Endothelial cell of umbilical vein (primary cell): ENCODE measurements at regions not wholly inside any gene's neighbourhood (a gene's known extent, or its start where the extent isn't known, plus 50 kb on each side); places are given as distances from the start of the nearest gene placed in this dataset.

Experiments
- BruUV-seq: library from RNA; stranded (reverse); fragments of 400-500 nt; replicated peaks from 2 replicates; lab custom pipeline; 2021; lab: Mats Ljungman, UMichigan
- CTCF ChIA-PET: fragments of 300-600, 350-600 bp; sonication (Branson Sonifier 250); formaldehyde crosslinking; loops from one replicate; lab custom pipeline; 2021; ENCODE audit warnings: antibody characterized with exemption, inconsistent platforms; lab: Charles Lee
- POLR2A ChIA-PET: fragments of 300-600, 350-600 bp; sonication (Branson Sonifier 250); formaldehyde crosslinking; loops from one replicate; lab custom pipeline; 2021; ENCODE audit warnings: antibody characterized with exemption, inconsistent platforms; lab: Charles Lee
- DNase-seq: peaks from one replicate; pipeline ENCODE4 v3.0.0-alpha.2; 2011; ENCODE audit warnings: low read depth, low spot score
- FAIRE-seq: peaks from 2 replicates; lab custom pipeline; 2011; peaks lifted over from hg19 to GRCh38; lab: Jason Lieb, UNC
- H2AFZ ChIP-seq: 2 replicates; pipeline ENCODE4 v1.6.0; 2012; ENCODE audit warnings: low read depth, low read length, control low read depth, inconsistent platforms
- H3K27ac ChIP-seq: 2 replicates; pipeline ENCODE4 v1.5.1; 2011; ENCODE audit warnings: low read depth, mild to moderate bottlenecking, control low read depth, low read length, moderate library complexity; ENCODE audit not compliant: insufficient read depth
- H3K27me3 ChIP-seq, 2 experiments: 2 replicates each; pipeline versions ENCODE4 v1.6.0 to v1.6.1; 2011; ENCODE audit warnings: low read length in 2 of 2, mixed read lengths in 1 of 2; ENCODE audit not compliant: control insufficient read depth in 2 of 2, insufficient read depth in 2 of 2
- H3K36me3 ChIP-seq, 2 experiments: 2 replicates in 1 of 2; 3 replicates in 1 of 2; pipeline ENCODE4 v1.5.1; 2011; ENCODE audit warnings: low read length in 2 of 2, mild to moderate bottlenecking in 1 of 2, moderate library complexity in 1 of 2; ENCODE audit not compliant: control insufficient read depth in 2 of 2, insufficient read depth in 2 of 2; ENCODE audit errors: extremely low read depth in 1 of 2
- H3K4me1 ChIP-seq: 3 replicates; pipeline ENCODE4 v1.5.1; 2011; ENCODE audit warnings: mild to moderate bottlenecking, low read length; ENCODE audit not compliant: control insufficient read depth, insufficient read depth; ENCODE audit errors: extremely low read depth
- H3K4me2 ChIP-seq: 2 replicates; pipeline ENCODE4 v1.6.1; 2011; ENCODE audit warnings: low read length, control low read depth, mixed read lengths; ENCODE audit not compliant: insufficient read depth
- H3K4me3 ChIP-seq, 3 experiments: fragments of 200-600 bp in 1 of 3; sonication (generic), shearing (Covaris generic) in 1 of 3; replicated peaks in 1 of 3; 2 replicates each; pipeline ENCODE4 v1.5.1; 2011 to 2016; ENCODE audit warnings: control low read depth in 3 of 3, low read length in 3 of 3, mild to moderate bottlenecking in 2 of 3, inconsistent platforms in 1 of 3, low read depth in 1 of 3, moderate library complexity in 1 of 3; ENCODE audit not compliant: insufficient read depth in 1 of 3
- H3K79me2 ChIP-seq: 2 replicates; pipeline ENCODE4 v1.6.0; 2012; ENCODE audit warnings: low read length, inconsistent platforms; ENCODE audit not compliant: control insufficient read depth, insufficient read depth
- H3K9ac ChIP-seq: replicated peaks from 2 replicates; pipeline ENCODE3; 2011; ENCODE audit warnings: low read length, control low read depth; ENCODE audit not compliant: insufficient read depth; ENCODE audit errors: extremely low read depth
- H3K9me1 ChIP-seq: replicated peaks from 3 replicates; pipeline ENCODE4 v1.6.0; 2011; ENCODE audit warnings: mild to moderate bottlenecking, low read length; ENCODE audit not compliant: control insufficient read depth, insufficient read depth; ENCODE audit errors: extremely low read depth
- H3K9me3 ChIP-seq: replicated peaks from 2 replicates; pipeline ENCODE4 v1.5.1; 2012; ENCODE audit warnings: low read length, inconsistent platforms; ENCODE audit not compliant: control insufficient read depth, insufficient read depth
- H4K20me1 ChIP-seq: replicated peaks from 2 replicates; pipeline ENCODE3; 2011; ENCODE audit warnings: mild to moderate bottlenecking, low read length; ENCODE audit not compliant: control insufficient read depth, insufficient read depth; ENCODE audit errors: extremely low read depth
- EZH2 ChIP-seq: IDR thresholded peaks from 2 replicates; pipeline ENCODE4 v1.6.1; 2012; ENCODE audit warnings: borderline replicate concordance, low read depth, mild to moderate bottlenecking, moderate library complexity, low read length, inconsistent platforms; ENCODE audit not compliant: severe bottlenecking
- FOS ChIP-seq: IDR thresholded peaks from 2 replicates; pipeline ENCODE4 v1.6.1; 2011; ENCODE audit warnings: mild to moderate bottlenecking, low read length, moderate library complexity, borderline replicate concordance; ENCODE audit not compliant: insufficient read depth
- GATA2 ChIP-seq: IDR thresholded peaks from 2 replicates; pipeline ENCODE4 v1.7.0; 2011; ENCODE audit warnings: low read depth, mild to moderate bottlenecking, moderate library complexity, mixed read lengths, low read length; ENCODE audit not compliant: insufficient read length, insufficient read depth
- JUN ChIP-seq: IDR thresholded peaks from 2 replicates; pipeline ENCODE4 v1.6.1; 2011; ENCODE audit warnings: borderline replicate concordance, low read depth; ENCODE audit not compliant: insufficient read length, insufficient read depth
- MYC ChIP-seq: IDR thresholded peaks from one replicate; pipeline ENCODE4 v1.6.1; 2011; ENCODE audit warnings: mild to moderate bottlenecking, low read depth, low read length
- POLR2A ChIP-seq: IDR thresholded peaks from 2 replicates; pipeline ENCODE4 v1.6.1; 2012; ENCODE audit warnings: low read depth, mild to moderate bottlenecking, control low read depth, low read length
- POLR2AphosphoS5 ChIP-seq: IDR thresholded peaks from 2 replicates; pipeline ENCODE4 v1.6.1; 2012; ENCODE audit warnings: low read depth, mild to moderate bottlenecking, control low read depth, low read length, moderate library complexity; ENCODE audit not compliant: insufficient read depth
- dilution Hi-C: fragments of 300-500 bp; cut with MboI; formaldehyde crosslinking; loops from one replicate; pipeline ENCODE4 v1.15.0; 2019; ENCODE audit warnings: low sequenced_read_pairs; ENCODE audit not compliant: extremely low pct_ligation_motif_present
- intact Hi-C: fragments of 100-400 bp; cut with micrococcal nuclease; formaldehyde crosslinking; loops from one replicate; pipeline ENCODE4 v1.10.0; 2022
- TF ChIP-seq, protein P1 (sequence below): IDR thresholded peaks from 2 replicates; pipeline ENCODE4 v1.6.1; 2011; ENCODE audit not compliant: insufficient read depth, insufficient read length

DNA sequence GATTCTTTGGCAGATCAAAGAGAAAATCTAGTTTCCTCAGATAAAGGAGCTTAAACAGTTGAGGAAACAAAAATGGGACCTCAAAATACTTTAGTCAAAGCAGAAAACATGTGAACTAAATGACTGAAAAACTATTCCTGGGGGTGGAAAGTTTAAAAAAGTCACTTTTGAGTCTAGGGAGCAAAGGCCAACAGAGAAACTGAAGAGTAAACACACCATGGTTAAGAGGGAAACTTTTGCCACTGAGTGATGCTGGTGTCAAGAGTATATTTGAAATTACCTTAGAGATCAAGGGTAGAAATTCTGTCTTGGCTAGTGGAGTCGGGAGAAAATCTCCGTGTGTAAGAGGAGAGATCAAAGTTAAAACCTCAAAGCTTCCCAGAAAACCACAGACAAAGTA, 501.2 kb upstream of the ADGRL4 start:
- H3K79me2 ChIP-seq, result no peaks in the 10 kb centered on the region
- no peaks in the 10 kb centered on the region for H3K9me1 ChIP-seq
- H3K27me3 ChIP-seq, result no peaks in the 10 kb centered on the region
- no peaks in the 10 kb centered on the region for H3K9me3 ChIP-seq
- no TSS peak for BruUV-seq
- ChIA-PET POLR2A (no interaction called here), CTCF (interaction anchor here (0.6 kb wide), 1 partner anchor 259 kb away, joined by 3 read pairs; no protein-coding TSS in a partner anchor)
- no peaks in the 10 kb centered on the region for H3K4me1 ChIP-seq
- H3K4me2 ChIP-seq, result no peak overlapping the region
- DNase-seq, result no peak
- no peak for FAIRE-seq
- H3K27ac ChIP-seq, result no peak overlapping the region
- no peak overlapping the region for H2AFZ ChIP-seq
- H3K36me3 ChIP-seq, result no peaks in the 10 kb centered on the region
- H4K20me1 ChIP-seq, result no peaks in the 10 kb centered on the region
- dilution Hi-C loops (no loop called here), intact Hi-C loops (loop anchor here (10.0 kb wide), 1 partner anchor 347 kb away; no protein-coding TSS in a partner anchor)
- no peak overlapping the region for H3K4me3 ChIP-seq
- TF ChIP-seq EZH2, result no peak
- no peak for TF ChIP-seq MYC
- no peak for TF ChIP-seq POLR2AphosphoS5
- no peak for TF ChIP-seq GATA2
- H3K9ac ChIP-seq, result no peak overlapping the region

DNA sequence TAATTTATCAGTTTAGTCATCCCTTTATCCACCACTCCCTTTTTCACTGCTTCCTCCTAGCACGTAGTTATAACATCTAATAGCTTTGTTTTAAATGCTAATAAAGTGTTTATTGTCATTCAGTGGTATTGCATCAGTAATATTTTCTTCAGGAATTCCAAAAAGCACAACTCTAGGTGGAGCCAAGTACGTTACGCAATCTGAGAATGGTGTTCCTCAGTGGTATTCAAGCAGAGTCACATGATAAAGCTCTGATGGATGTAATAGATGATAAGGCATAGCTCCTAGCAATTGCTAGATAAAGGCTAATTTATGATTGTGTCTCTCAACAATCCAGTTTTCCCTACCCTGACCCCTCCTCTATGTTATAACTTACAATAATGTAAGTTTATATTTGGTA, 494.6 kb upstream of the ADGRL4 start:
- no TSS peak for BruUV-seq
- no peak for DNase-seq
- intact Hi-C loops, result loop anchor here (10.0 kb wide), 1 partner anchor 354 kb away; no protein-coding TSS in a partner anchor

More for the DNA sequence above, 494.6 kb upstream of the ADGRL4 start:
- Histone ChIP-seq H3K27ac (no peak overlapping the region), H3K9me3 (no peaks in the 10 kb centered on the region), H3K4me3 (no peak overlapping the region), H3K27me3 (no peaks in the 10 kb centered on the region), H3K36me3 (no peaks in the 10 kb centered on the region), H3K9ac (no peak overlapping the region), H3K4me2 (no peak overlapping the region), H4K20me1 (no peaks in the 10 kb centered on the region), H3K9me1 (no peaks in the 10 kb centered on the region), H3K79me2 (no peaks in the 10 kb centered on the region), H3K4me1 (no peaks in the 10 kb centered on the region), H2AFZ (no peak overlapping the region)
- TF ChIP-seq GATA2, result no peak
- TF ChIP-seq POLR2A, result no peak
- no peak for TF ChIP-seq FOS
- TF ChIP-seq, protein P1, sequence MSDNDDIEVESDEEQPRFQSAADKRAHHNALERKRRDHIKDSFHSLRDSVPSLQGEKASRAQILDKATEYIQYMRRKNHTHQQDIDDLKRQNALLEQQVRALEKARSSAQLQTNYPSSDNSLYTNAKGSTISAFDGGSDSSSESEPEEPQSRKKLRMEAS, result no peak
- no peak for TF ChIP-seq EZH2
- TF ChIP-seq MYC, result no peak
- TF ChIP-seq JUN, result no peak
- no peak for TF ChIP-seq POLR2AphosphoS5
- POLR2A ChIA-PET, result no interaction called here
- no peak for FAIRE-seq
- dilution Hi-C loops, result no loop called here
- CTCF ChIA-PET, result interaction anchor here (0.8 kb wide), 1 partner anchor 17 kb away, joined by 3 read pairs; no protein-coding TSS in a partner anchor
